ENCODE measurements at regions not wholly inside any gene's neighbourhood (a gene's known extent, or its start where the extent isn't known, plus 50 kb on each side); places are given as distances from the start of the nearest gene placed in this dataset.

DNA sequence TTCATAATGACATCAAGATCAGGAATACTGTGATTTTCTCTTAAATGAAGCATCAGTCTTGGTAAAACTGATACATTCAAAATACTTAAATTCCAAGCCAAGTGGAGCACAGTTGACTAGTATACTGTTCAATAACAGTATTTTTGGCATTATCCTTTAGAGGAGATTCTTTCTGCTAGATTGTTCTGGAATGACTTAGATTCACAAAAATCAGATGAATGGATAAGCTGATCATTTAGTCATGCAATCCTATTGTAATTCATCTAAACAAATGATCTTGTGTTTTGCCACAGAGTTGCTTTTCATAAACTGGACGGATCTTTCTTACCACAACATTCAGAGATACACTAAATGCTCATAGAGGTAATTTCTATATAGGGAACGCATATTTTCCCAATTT, 232.0 kb downstream of the CXXC4 start:
- no peak for TF ChIP-seq CTCF (IDR thresholded peaks at IDR 0.05; ENCODE audit: low read depth, low read length)
- H3K9me3 ChIP-seq: no peaks in the 10 kb centered on the region
- H3K4me3 ChIP-seq (ENCODE audit: low read depth, low read length): no peak overlapping the region
- no peaks in the 10 kb centered on the region for H3K27me3 ChIP-seq
- DNase-seq: no peak
- peaks cover 15% of the 10 kb centered on the region for H3K4me1 ChIP-seq
- no peaks in the 10 kb centered on the region for H3K36me3 ChIP-seq

GRCh38 chr4:104248726-104249125, 246.0 kb downstream of the CXXC4 start:
- Histone ChIP-seq H3K9me3 (no peaks in the 10 kb centered on the region; the same call in 1 of the 2 replicates), H3K27me3 (no peaks in the 10 kb centered on the region), H3K4me1 (no peaks in the 10 kb centered on the region), H3K36me3 (no peaks in the 10 kb centered on the region), H3K4me3 (ENCODE audit: low read depth, low read length) (no peak overlapping the region)
- no peak for TF ChIP-seq CTCF (IDR thresholded peaks at IDR 0.05; ENCODE audit: low read depth, low read length)
- DNase-seq: no peak

GRCh38 chr4:104235967-104236366, 258.7 kb downstream of the CXXC4 start:
- Histone ChIP-seq H3K36me3 (no peaks in the 10 kb centered on the region), H3K4me3 (ENCODE audit: low read depth, low read length) (no peak overlapping the region), H3K27me3 (no peaks in the 10 kb centered on the region), H3K4me1 (peaks cover 3% of the 10 kb centered on the region), H3K9me3 (no peaks in the 10 kb centered on the region)
- no peak for TF ChIP-seq CTCF (IDR thresholded peaks at IDR 0.05; ENCODE audit: low read depth, low read length)
- no peak for DNase-seq

DNA sequence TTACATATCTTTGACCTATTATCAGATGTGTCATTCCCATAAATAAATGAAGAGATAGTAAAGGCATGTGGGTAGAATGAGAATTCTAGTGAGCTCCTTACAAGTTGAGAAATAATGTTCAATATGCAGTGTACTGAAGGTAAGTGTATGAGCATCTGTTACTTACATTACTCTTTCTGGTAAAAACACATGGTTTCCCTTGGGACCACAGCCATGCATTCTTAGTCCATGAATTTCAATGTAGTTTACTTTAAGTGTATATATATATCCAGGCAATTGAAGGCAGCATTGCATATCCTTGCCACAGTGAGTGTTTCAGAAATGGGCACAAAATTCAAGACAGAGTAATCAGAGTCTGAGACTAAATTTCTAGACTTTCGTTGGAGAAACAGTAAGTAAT, 277.2 kb downstream of the CXXC4 start:
- H3K9me3 ChIP-seq: no peaks in the 10 kb centered on the region
- H3K36me3 ChIP-seq: no peaks in the 10 kb centered on the region
- H3K4me1 ChIP-seq: no peaks in the 10 kb centered on the region
- DNase-seq: no peak
- no peak for TF ChIP-seq CTCF (IDR thresholded peaks at IDR 0.05; ENCODE audit: low read depth, low read length)
- no peaks in the 10 kb centered on the region for H3K27me3 ChIP-seq
- no peak overlapping the region for H3K4me3 ChIP-seq (ENCODE audit: low read depth, low read length)

GRCh38 chr4:104211657-104212056, 283.0 kb downstream of the CXXC4 start:
- Histone ChIP-seq H3K9me3 (no peaks in the 10 kb centered on the region), H3K4me3 (ENCODE audit: low read depth, low read length) (no peak overlapping the region), H3K4me1 (no peaks in the 10 kb centered on the region), H3K27me3 (no peaks in the 10 kb centered on the region), H3K36me3 (no peaks in the 10 kb centered on the region)
- TF ChIP-seq CTCF (IDR thresholded peaks at IDR 0.05; ENCODE audit: low read depth, low read length): no peak
- no peak for DNase-seq

- no peak overlapping the region for H3K4me3 ChIP-seq (ENCODE audit: low read depth, low read length)
- no peaks in the 10 kb centered on the region for H3K4me1 ChIP-seq
- H3K9me3 ChIP-seq: no peaks in the 10 kb centered on the region
- DNase-seq: no peak
- H3K36me3 ChIP-seq: no peaks in the 10 kb centered on the region
- H3K27me3 ChIP-seq: no peaks in the 10 kb centered on the region
- no peak for TF ChIP-seq CTCF (IDR thresholded peaks at IDR 0.05; ENCODE audit: low read depth, low read length)
Measured at GRCh38 chr4:104210420-104210819, 284.3 kb downstream of the CXXC4 start.
